ENCODE measurements at regions not wholly inside any gene's neighbourhood (a gene's known extent, or its start where the extent isn't known, plus 50 kb on each side); places are given as distances from the start of the nearest gene placed in this dataset.

DNA sequence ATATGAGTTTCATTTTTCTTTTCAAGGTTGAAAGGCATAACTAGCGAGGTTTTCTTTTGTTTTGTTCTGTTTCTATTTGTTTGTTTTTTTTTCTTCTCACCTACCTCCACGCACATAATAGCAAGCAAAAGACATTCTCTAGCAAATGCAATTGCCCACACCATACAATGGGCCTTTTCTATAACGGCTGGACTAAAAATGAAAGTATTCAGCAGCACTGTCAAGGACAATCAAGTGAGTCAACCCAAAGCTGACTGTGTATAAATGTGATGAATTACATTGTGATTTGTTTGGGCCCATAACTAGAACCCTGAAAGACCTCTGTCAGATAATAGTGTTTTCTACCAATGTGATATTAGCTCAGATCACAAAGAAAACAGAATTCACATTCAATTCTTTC lies 496.7 kb downstream of the RNF144B start:
- TF ChIP-seq, protein P1, sequence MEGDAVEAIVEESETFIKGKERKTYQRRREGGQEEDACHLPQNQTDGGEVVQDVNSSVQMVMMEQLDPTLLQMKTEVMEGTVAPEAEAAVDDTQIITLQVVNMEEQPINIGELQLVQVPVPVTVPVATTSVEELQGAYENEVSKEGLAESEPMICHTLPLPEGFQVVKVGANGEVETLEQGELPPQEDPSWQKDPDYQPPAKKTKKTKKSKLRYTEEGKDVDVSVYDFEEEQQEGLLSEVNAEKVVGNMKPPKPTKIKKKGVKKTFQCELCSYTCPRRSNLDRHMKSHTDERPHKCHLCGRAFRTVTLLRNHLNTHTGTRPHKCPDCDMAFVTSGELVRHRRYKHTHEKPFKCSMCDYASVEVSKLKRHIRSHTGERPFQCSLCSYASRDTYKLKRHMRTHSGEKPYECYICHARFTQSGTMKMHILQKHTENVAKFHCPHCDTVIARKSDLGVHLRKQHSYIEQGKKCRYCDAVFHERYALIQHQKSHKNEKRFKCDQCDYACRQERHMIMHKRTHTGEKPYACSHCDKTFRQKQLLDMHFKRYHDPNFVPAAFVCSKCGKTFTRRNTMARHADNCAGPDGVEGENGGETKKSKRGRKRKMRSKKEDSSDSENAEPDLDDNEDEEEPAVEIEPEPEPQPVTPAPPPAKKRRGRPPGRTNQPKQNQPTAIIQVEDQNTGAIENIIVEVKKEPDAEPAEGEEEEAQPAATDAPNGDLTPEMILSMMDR (IDR thresholded peaks at IDR 0.05), result no peak

DNA sequence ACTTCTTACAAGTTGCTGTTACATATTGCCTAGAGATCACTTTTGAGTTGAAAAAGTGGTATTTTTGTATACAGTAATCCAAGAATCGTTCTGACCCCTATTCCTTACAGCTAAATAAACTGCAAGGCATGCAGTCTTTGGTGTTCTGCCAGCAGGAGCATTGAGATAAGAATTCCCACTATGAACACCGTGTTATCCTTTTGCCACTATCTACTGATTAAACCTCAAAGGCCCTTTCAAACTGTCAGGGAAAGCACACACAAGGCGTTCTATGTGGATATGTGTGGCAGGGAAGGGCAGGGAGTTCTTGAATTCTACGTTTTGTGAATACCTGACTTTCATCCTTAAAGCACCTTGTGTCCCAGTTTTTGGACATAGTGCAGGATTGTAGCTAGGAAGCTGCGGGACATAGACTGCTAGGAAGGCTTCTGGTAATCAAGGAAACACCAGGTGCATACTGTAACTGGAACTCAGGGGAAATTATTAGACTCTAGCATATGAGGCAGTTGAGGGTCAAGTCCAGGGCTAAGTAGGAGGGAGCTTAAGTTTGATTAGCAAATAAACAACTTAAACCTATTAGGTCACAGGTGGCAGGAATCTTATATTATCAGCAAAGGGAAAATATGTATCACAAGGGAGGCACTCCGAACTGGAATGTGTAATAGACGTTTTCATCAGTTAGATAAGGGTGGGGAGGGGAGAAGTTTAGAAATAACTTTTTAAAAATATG lies 506.6 kb downstream of the RNF144B start:
- TF ChIP-seq, protein P1 (IDR thresholded peaks at IDR 0.05), result no peak

DNA sequence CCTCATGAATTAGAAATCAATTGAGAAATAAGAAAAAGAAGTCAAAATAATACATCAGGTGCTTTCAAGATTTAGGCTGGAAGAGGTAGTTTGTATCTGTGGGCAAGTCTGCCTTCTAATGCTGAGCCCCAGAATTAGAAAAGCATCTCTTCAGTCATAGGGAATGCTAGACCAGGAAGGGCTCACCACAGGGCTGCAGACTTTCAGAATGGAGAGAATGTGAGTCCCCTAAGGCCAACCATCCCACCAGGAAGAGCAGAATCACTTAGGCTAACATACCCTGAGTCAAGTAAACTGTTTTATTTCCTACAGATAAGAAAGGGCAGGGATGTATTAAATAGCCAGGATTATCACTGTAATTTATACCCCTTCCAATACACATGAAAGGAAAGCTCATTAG lies 510.2 kb downstream of the RNF144B start:
- TF ChIP-seq, protein P1 (IDR thresholded peaks at IDR 0.05), result no peak

DNA sequence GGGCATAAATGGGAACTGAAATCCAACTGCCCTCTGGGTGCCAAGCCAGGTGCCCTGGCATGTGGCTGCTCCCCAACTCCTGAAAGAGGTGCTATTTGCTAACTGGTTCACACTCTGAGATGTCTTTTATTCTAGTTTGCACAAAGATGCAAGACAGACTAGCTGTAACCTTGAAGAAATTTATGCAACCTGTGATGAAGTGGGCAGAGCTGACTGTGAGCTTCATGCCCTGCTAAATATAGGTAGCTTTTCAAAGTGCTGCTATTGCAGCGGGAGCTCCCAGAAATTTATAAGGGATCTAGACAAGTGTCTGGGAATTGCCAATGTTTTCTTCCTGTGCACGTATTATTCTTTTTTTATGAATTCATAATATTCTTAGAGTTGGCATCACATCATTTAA lies 517.5 kb downstream of the RNF144B start:
- TF ChIP-seq, protein P1 (IDR thresholded peaks at IDR 0.05), result no peak

DNA sequence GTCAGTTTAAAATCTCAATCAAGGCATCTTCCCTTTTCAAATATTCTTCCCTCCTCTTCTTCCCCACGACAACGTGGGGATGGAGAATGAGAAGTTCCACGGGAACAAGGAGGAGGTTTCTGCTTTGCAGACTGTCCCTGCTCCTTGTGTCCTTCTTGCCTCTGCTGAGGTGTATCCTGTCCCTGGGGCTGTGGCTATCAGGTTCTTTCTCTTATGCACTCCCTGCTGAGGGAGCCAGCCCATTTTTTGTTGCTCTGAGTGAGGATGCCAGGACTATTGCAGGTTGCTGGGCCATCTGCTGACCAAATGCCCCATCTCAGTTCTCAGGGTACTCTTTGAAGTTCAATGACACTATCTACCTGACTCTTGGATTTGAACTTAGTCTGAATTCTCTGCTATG lies 533.6 kb downstream of the RNF144B start:
- TF ChIP-seq, protein P1 (IDR thresholded peaks at IDR 0.05), result no peak

DNA sequence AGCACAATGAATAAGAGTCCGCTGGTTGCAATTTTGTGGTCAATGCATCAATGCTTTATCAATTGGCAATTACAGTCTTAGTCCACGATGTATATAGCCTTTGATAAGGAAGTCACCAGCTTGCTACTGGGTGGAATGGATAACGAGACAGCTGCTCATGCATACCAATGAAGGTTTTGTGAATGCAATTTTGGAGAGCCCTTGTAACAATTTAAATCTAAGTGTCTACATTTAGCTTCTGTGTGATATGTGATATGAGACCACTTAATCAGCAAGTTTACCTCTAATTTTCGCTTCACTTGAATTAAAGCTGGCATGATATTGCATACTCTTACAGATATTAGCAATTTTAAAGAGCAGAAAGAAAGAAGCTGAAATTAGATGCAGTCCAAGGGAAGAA lies 543.9 kb downstream of the RNF144B start:
- TF ChIP-seq, protein P1 (IDR thresholded peaks at IDR 0.05), result no peak

DNA sequence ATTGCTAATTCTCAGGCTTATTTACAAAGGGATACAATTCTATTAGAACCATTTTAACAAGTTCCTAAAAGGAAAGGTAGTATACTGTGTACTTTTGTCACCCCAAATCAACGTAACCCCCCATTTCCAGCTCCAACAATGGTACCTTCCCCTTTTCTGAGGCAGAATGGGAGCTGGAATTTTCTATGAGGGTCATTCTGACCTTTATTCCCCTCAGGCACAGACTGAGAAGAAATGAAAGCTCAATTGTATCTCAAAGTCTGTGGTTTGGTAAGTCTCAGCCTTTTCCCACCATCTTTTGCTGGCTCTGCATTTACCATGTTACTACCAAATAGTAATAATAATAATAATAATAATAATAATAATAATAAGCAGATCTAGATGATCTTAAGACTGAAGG lies 571.0 kb downstream of the RNF144B start:
- TF ChIP-seq, protein P1 (IDR thresholded peaks at IDR 0.05), result no peak

DNA sequence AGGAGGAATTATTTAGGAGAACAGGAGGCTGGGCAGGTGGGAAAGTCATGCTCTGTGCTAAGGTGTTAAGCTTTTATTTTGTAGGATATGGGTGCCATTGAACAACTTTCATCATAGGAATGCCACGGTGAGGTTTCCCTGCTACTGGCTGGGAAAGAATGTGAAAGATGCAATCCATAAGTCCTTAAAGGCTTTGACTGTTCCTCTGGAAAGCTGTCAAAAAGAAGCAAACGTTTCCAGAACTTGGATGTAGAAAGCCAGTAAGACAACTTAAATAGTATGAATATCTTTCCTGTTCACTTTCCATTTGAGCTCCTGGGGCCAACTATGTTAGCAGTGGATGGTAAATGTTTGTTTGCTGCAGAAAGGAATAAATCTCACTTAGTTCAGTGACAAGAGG lies 574.4 kb downstream of the RNF144B start:
- TF ChIP-seq, protein P1 (IDR thresholded peaks at IDR 0.05), result no peak
